Upper lobe of right lung (tissue), 1 donor: ENCODE measurements at regions not wholly inside any gene's neighbourhood (a gene's known extent, or its start where the extent isn't known, plus 50 kb on each side); places are given as distances from the start of the nearest gene placed in this dataset.
"Not testable (repeated sequence)": the region's sequence is repeated elsewhere in the genome, so short reads cannot be mapped to it uniquely, and the experiment has no call there.

Experiments
- ATAC-seq: fragments of 200-7000 bp; cut with Tn5 transposase; one replicate; pipeline ENCODE4 v1.9.1; 2020; ENCODE audit warnings: mild to moderate bottlenecking, moderate library complexity
- DNase-seq: peaks from one replicate; pipeline ENCODE4 v3.0.0-alpha.2; 2020
- H3K27ac ChIP-seq: fragments of 200-600 bp; one replicate; pipeline ENCODE4 v1.8.0; 2022
- H3K27me3 ChIP-seq: fragments of 200-600 bp; one replicate; pipeline ENCODE4 v1.8.0; 2022; ENCODE audit warnings: mild to moderate bottlenecking
- H3K36me3 ChIP-seq: fragments of 200-600 bp; one replicate; pipeline ENCODE4 v1.8.0; 2022
- H3K4me1 ChIP-seq: fragments of 200-600 bp; one replicate; pipeline ENCODE4 v1.8.0; 2022
- H3K4me3 ChIP-seq: fragments of 200-600 bp; one replicate; pipeline ENCODE4 v1.8.0; 2022; ENCODE audit warnings: mild to moderate bottlenecking
- H3K9me3 ChIP-seq: fragments of 200-600 bp; one replicate; pipeline ENCODE4 v1.8.0; 2022
- intact Hi-C: fragments of 100-400 bp; cut with DNase I; formaldehyde crosslinking; loops from one replicate; pipeline ENCODE4 v1.11.0; 2022
- TF ChIP-seq, protein P1 (sequence below): fragments of 200-600 bp; IDR thresholded peaks from one replicate; pipeline ENCODE4 v1.8.0; 2022; ENCODE audit warnings: antibody characterized with exemption
- donor health status: DM: no; HTN: yes; CAD: no; lungs with severe emphysema.

DNA sequence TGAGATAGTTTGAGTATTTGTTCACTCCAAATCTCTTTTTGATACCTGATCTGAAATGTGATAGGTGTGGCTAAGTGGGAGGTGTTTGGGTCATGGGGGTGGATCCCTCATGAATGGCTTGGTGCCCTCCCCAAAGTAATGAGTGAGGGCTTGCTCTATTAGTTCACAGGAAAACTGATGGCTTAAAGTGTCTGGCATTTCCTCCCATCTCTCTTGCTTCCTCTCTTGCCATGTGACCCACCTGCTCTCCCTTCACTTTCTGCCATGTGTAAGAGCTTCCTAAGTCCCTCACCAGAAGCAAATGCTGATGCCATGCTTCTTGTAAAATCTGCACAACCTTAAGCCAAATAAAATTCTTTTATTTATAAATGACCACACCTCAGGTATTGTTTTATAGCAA lies 61.1 kb downstream of the MAD2L1 start:
- no peak overlapping the region for H3K4me3 ChIP-seq
- H3K36me3 ChIP-seq, result no peaks in the 10 kb centered on the region
- no peaks in the 10 kb centered on the region for H3K27me3 ChIP-seq
- H3K27ac ChIP-seq, result no peak overlapping the region
- DNase-seq (no peak), ATAC-seq (no peak)
- TF ChIP-seq, protein P1, sequence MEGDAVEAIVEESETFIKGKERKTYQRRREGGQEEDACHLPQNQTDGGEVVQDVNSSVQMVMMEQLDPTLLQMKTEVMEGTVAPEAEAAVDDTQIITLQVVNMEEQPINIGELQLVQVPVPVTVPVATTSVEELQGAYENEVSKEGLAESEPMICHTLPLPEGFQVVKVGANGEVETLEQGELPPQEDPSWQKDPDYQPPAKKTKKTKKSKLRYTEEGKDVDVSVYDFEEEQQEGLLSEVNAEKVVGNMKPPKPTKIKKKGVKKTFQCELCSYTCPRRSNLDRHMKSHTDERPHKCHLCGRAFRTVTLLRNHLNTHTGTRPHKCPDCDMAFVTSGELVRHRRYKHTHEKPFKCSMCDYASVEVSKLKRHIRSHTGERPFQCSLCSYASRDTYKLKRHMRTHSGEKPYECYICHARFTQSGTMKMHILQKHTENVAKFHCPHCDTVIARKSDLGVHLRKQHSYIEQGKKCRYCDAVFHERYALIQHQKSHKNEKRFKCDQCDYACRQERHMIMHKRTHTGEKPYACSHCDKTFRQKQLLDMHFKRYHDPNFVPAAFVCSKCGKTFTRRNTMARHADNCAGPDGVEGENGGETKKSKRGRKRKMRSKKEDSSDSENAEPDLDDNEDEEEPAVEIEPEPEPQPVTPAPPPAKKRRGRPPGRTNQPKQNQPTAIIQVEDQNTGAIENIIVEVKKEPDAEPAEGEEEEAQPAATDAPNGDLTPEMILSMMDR, result no peak
- no peaks in the 10 kb centered on the region for H3K4me1 ChIP-seq
- H3K9me3 ChIP-seq, result no peaks in the 10 kb centered on the region
- intact Hi-C loops, result no loop called here

DNA sequence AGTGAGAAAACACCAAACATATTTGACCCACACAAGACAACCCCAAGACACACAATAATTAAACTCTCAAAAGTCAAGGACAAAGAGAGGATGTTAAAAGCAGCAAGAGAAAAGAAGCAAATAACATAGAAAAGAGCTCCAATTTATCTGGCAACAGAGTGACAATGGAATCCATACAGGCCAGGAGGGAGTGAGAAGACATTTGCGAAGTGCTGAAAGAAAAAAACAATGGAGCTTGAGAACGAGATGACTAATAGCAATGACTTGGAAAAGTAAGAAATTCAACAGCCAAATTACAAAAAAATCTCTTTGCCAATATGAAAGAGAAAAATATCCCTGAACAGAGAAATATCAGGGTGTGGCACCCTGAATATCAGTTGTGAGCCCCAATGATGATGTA lies 61.6 kb downstream of the MAD2L1 start:
- no peaks in the 10 kb centered on the region for H3K36me3 ChIP-seq
- intact Hi-C loops, result no loop called here
- no peak overlapping the region for H3K27ac ChIP-seq
- H3K27me3 ChIP-seq, result no peaks in the 10 kb centered on the region
- no peak overlapping the region for H3K4me3 ChIP-seq
- DNase-seq, result no peak
- no peaks in the 10 kb centered on the region for H3K4me1 ChIP-seq
- TF ChIP-seq, protein P1, result no peak
- H3K9me3 ChIP-seq, result no peaks in the 10 kb centered on the region
- ATAC-seq, result no peak

GRCh38 chr4:120004054-120004453 lies 62.6 kb downstream of the MAD2L1 start:
- ATAC-seq, result no peak
- H3K27ac ChIP-seq, result no peak overlapping the region
- no peaks in the 10 kb centered on the region for H3K9me3 ChIP-seq
- H3K4me3 ChIP-seq, result no peak overlapping the region
- no peaks in the 10 kb centered on the region for H3K4me1 ChIP-seq
- no peaks in the 10 kb centered on the region for H3K27me3 ChIP-seq
- intact Hi-C loops, result no loop called here
- TF ChIP-seq, protein P1, result no peak
- DNase-seq, result no peak
- H3K36me3 ChIP-seq, result no peaks in the 10 kb centered on the region

DNA sequence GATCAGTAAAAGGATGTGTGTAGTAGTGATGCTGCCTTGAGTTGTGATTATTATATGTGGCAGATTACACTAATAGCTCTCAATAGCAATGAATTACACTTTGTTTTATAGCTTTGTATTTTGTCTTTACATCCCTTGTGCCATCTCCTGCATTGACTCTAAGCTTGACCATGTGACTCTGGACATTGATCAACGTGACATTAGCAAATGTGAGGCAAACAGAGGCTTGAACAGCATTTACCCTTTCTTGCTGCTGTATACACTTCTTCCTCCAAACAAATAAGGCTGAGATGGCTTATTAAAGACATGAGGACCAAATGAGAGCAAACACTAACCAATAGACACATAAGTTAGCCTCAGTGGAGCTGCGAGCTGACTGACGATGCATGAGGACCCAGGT lies 63.5 kb downstream of the MAD2L1 start:
- no peaks in the 10 kb centered on the region for H3K27me3 ChIP-seq
- H3K4me1 ChIP-seq, result no peaks in the 10 kb centered on the region
- DNase-seq (no peak), ATAC-seq (no peak)
- H3K27ac ChIP-seq, result no peak overlapping the region
- H3K36me3 ChIP-seq, result no peaks in the 10 kb centered on the region
- intact Hi-C loops, result no loop called here
- H3K9me3 ChIP-seq, result no peaks in the 10 kb centered on the region
- no peak overlapping the region for H3K4me3 ChIP-seq
- TF ChIP-seq, protein P1, result no peak

GRCh38 chr4:120001850-120002249 lies 64.8 kb downstream of the MAD2L1 start:
- Histone ChIP-seq H3K36me3 (no peaks in the 10 kb centered on the region), H3K27me3 (no peaks in the 10 kb centered on the region), H3K4me3 (no peak overlapping the region), H3K9me3 (no peaks in the 10 kb centered on the region), H3K27ac (no peak overlapping the region), H3K4me1 (no peaks in the 10 kb centered on the region)
- intact Hi-C loops, result no loop called here
- TF ChIP-seq, protein P1, result no peak
- DNase-seq, result no peak
- no peak for ATAC-seq

GRCh38 chr4:120000591-120001296 lies 65.9 kb downstream of the MAD2L1 start:
- no peak for ATAC-seq
- TF ChIP-seq, protein P1, result no peak
- intact Hi-C loops, result no loop called here

GRCh38 chr4:119996024-119996423 lies 70.6 kb downstream of the MAD2L1 start:
- H3K4me3 ChIP-seq, H3K27ac ChIP-seq, intact Hi-C loops, ATAC-seq, DNase-seq, H3K9me3 ChIP-seq, H3K27me3 ChIP-seq, H3K36me3 ChIP-seq, H3K4me1 ChIP-seq: not testable (repeated sequence)

More at GRCh38 chr4:120000591-120001296, 65.9 kb downstream of the MAD2L1 start:
- H3K4me1 ChIP-seq, result no peaks in the 10 kb centered on the region
- H3K27me3 ChIP-seq, result no peaks in the 10 kb centered on the region
- no peaks in the 10 kb centered on the region for H3K9me3 ChIP-seq
- no peaks in the 10 kb centered on the region for H3K36me3 ChIP-seq
- DNase-seq, result no peak
- no peak overlapping the region for H3K4me3 ChIP-seq
- no peak overlapping the region for H3K27ac ChIP-seq
